ENCODE measurements at regions not wholly inside any gene's neighbourhood (a gene's known extent, or its start where the extent isn't known, plus 50 kb on each side); places are given as distances from the start of the nearest gene placed in this dataset.

GRCh38 chr4:97142410-97142809 lies 1000.9 kb downstream of the STPG2 start:
- no peaks in the 10 kb centered on the region for H3K4me1 ChIP-seq
- H3K27me3 ChIP-seq = no peaks in the 10 kb centered on the region
- no peak for TF ChIP-seq CTCF (IDR thresholded peaks at IDR 0.05)
- no peak for TF ChIP-seq EP300 (IDR thresholded peaks at IDR 0.05; ENCODE audit: low read depth)
- no peak for TF ChIP-seq POLR2A (IDR thresholded peaks at IDR 0.05)
- TF ChIP-seq POLR2AphosphoS5 (IDR thresholded peaks at IDR 0.05) = no peak
- WGBS, 2 donors (ENCODE audit: low coverage in 1 of 2) = 38 to 58% methylated on average over 2 of the region's 2 CpGs
- in situ Hi-C loops (cut with MboI; ENCODE audit: low pct_ligation_motif_present in 1 of 4, low pct_unique_long_range_greater_than_20kb in 1 of 4, low sequenced_read_pairs in 3 of 4) (no loop called here), intact Hi-C loops (cut with DNase I; ENCODE audit: low total_unique reads) (no loop called here)
- H3K9me3 ChIP-seq = no peaks in the 10 kb centered on the region
- no peaks in the 10 kb centered on the region for H3K36me3 ChIP-seq
- DNase-seq = no peak
- no peak overlapping the region for H3K4me3 ChIP-seq
- H3K27ac ChIP-seq = no peak overlapping the region

- intact Hi-C loops (cut with DNase I; ENCODE audit: low total_unique reads) (no loop called here), in situ Hi-C loops (cut with MboI; ENCODE audit: low pct_ligation_motif_present in 1 of 4, low pct_unique_long_range_greater_than_20kb in 1 of 4, low sequenced_read_pairs in 3 of 4) (no loop called here)
- no peak for TF ChIP-seq EP300 (IDR thresholded peaks at IDR 0.05; ENCODE audit: low read depth)
- no peak for TF ChIP-seq CTCF (IDR thresholded peaks at IDR 0.05)
- TF ChIP-seq POLR2AphosphoS5 (IDR thresholded peaks at IDR 0.05) = no peak
- TF ChIP-seq POLR2A (IDR thresholded peaks at IDR 0.05) = no peak
- H3K27ac ChIP-seq = no peak overlapping the region
- 69 to 78% methylated on average over 2 to 4 of the region's 4 CpGs for WGBS, 2 donors (ENCODE audit: low coverage in 1 of 2)
- H3K4me1 ChIP-seq = no peaks in the 10 kb centered on the region
- H3K4me3 ChIP-seq = no peak overlapping the region
- H3K27me3 ChIP-seq = no peaks in the 10 kb centered on the region
- H3K36me3 ChIP-seq = no peaks in the 10 kb centered on the region
- no peaks in the 10 kb centered on the region for H3K9me3 ChIP-seq
- DNase-seq = no peak
Measured at GRCh38 chr4:97142893-97143292, 1000.4 kb downstream of the STPG2 start.

- intact Hi-C loops (cut with DNase I; ENCODE audit: low total_unique reads) (no loop called here), in situ Hi-C loops (cut with MboI; ENCODE audit: low pct_ligation_motif_present in 1 of 4, low pct_unique_long_range_greater_than_20kb in 1 of 4, low sequenced_read_pairs in 3 of 4) (no loop called here)
- TF ChIP-seq POLR2A (IDR thresholded peaks at IDR 0.05) (no peak), EP300 (IDR thresholded peaks at IDR 0.05; ENCODE audit: low read depth) (no peak), POLR2AphosphoS5 (IDR thresholded peaks at IDR 0.05) (no peak), CTCF (IDR thresholded peaks at IDR 0.05) (no peak)
- Histone ChIP-seq H3K36me3 (no peaks in the 10 kb centered on the region), H3K27me3 (no peaks in the 10 kb centered on the region), H3K27ac (no peak overlapping the region), H3K4me3 (no peak overlapping the region), H3K4me1 (no peaks in the 10 kb centered on the region), H3K9me3 (no peaks in the 10 kb centered on the region)
- WGBS, 2 donors (ENCODE audit: low coverage in 1 of 2) = 87% methylated on average over 1 of the region's 1 CpG; no CpG with 5 or more reads in 1 of the 2 donors
- no peak for DNase-seq
Measured at GRCh38 chr4:97144199-97144598, 999.1 kb downstream of the STPG2 start.

GRCh38 chr4:97150966-97151365 lies 992.3 kb downstream of the STPG2 start:
- no peak for TF ChIP-seq POLR2AphosphoS5 (IDR thresholded peaks at IDR 0.05)
- no peak for TF ChIP-seq POLR2A (IDR thresholded peaks at IDR 0.05)
- no peak for TF ChIP-seq EP300 (IDR thresholded peaks at IDR 0.05; ENCODE audit: low read depth)
- TF ChIP-seq CTCF (IDR thresholded peaks at IDR 0.05) = no peak
- intact Hi-C loops (cut with DNase I; ENCODE audit: low total_unique reads) = no loop called here

More at GRCh38 chr4:97150966-97151365, 992.3 kb downstream of the STPG2 start:
- Histone ChIP-seq H3K9me3 (no peaks in the 10 kb centered on the region), H3K4me1 (no peaks in the 10 kb centered on the region), H3K27me3 (no peaks in the 10 kb centered on the region), H3K4me3 (no peak overlapping the region), H3K27ac (no peak overlapping the region), H3K36me3 (no peaks in the 10 kb centered on the region)
- no peak for DNase-seq
- WGBS, 2 donors (ENCODE audit: low coverage in 1 of 2) = 83 to 89% methylated on average over 2 of the region's 2 CpGs
- in situ Hi-C loops (cut with MboI; ENCODE audit: low pct_ligation_motif_present in 1 of 4, low pct_unique_long_range_greater_than_20kb in 1 of 4, low sequenced_read_pairs in 3 of 4) = no loop called here

All from transverse colon (tissue), 4 donors.